Mucosa of descending colon (tissue), 3 donors: ENCODE measurements at regions not wholly inside any gene's neighbourhood (a gene's known extent, or its start where the extent isn't known, plus 50 kb on each side); places are given as distances from the start of the nearest gene placed in this dataset.

Experiments used
- ATAC-seq: fragments of 200-7000 bp; cut with Tn5 transposase; one replicate; pipeline ENCODE4 v1.9.1; 2020; ENCODE audit warnings: mild to moderate bottlenecking, moderate library complexity
- DNase-seq, 3 donors: peaks; one replicate each; pipeline ENCODE4 v3.0.0-alpha.2; 2020
- H3K36me3 ChIP-seq: fragments of 200-600 bp; one replicate; pipeline ENCODE4 v1.8.0; 2021; ENCODE audit warnings: low read depth, mild to moderate bottlenecking
- H3K4me1 ChIP-seq: fragments of 200-600 bp; one replicate; pipeline ENCODE4 v1.8.0; 2021; ENCODE audit warnings: low read depth, mild to moderate bottlenecking
- H3K4me3 ChIP-seq: fragments of 200-600 bp; one replicate; pipeline ENCODE4 v1.8.0; 2021; ENCODE audit warnings: mild to moderate bottlenecking
- H3K9me3 ChIP-seq: fragments of 200-600 bp; one replicate; pipeline ENCODE4 v1.8.0; 2021; ENCODE audit warnings: mild to moderate bottlenecking
- CTCF ChIP-seq: fragments of 200-600 bp; IDR thresholded peaks from one replicate; pipeline ENCODE4 v1.8.0; 2022; ENCODE audit warnings: antibody characterized with exemption, mild to moderate bottlenecking
- intact Hi-C, 2 donors: fragments of 100-400 bp; cut with DNase I in 1 of 2; cut with micrococcal nuclease in 1 of 2; formaldehyde crosslinking; loops; one replicate each; pipeline versions ENCODE4 v1.11.0 to v1.11.1; 2022; cut with DNase I, micrococcal nuclease
- donor health status: DM: no; HTN: no; CAD: no; lungs with moderate emphysema.
- donor health status: DM: no; HTN: no; CAD: no.
- donor health status: DM: no; HTN: yes; CAD: no.

GRCh38 chr15:37219211-37219701, 118.9 kb upstream of the MEIS2 start:
- Histone ChIP-seq H3K4me3 (no peak overlapping the region), H3K4me1 (no peaks in the 10 kb centered on the region), H3K9me3 (no peaks in the 10 kb centered on the region), H3K36me3 (no peaks in the 10 kb centered on the region)
- ATAC-seq = no peak
- DNase-seq = no peak
- TF ChIP-seq CTCF = no peak
- intact Hi-C loops = no loop called here

DNA sequence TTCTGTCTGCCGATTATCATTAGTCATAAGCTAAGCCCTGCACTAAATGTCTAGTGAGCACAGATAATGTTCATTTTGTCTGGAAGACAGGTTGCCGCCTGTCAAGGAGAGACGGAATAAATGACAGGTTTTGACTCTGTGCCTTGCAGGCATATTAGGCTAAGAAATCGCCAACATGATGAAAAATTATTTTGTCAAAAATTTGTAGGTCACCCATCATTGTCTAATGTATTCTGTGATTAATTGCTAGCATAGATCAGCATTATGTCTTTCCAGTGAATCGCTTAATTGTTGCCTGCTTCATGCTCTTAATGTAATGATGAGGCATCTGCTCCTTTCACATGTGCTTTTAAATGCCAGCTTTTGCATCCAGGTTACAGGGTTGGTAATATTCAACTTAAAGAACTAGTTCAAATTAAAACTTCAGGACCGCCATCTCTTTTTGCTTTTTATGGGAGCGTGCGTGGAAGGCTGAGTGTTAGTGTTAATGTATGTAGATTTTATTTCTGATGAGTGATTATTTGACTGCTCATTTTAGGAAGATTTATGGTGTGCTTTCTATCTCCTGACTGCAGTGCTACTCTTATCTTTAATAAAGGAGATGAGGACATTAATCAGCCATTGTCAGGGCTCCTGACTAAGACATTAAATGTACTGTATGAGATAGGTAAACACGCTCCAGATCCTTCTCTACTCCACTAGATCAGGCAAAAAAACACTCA, 120.8 kb upstream of the MEIS2 start:
- Histone ChIP-seq H3K9me3 (no peaks in the 10 kb centered on the region), H3K4me3 (no peak overlapping the region), H3K4me1 (no peaks in the 10 kb centered on the region), H3K36me3 (no peaks in the 10 kb centered on the region)
- ATAC-seq (no peak), DNase-seq (no peak)
- TF ChIP-seq CTCF = no peak
- intact Hi-C loops = no loop called here

- no peaks in the 10 kb centered on the region for H3K4me1 ChIP-seq
- H3K36me3 ChIP-seq = no peaks in the 10 kb centered on the region
- intact Hi-C loops = no loop called here
- H3K4me3 ChIP-seq = no peak overlapping the region
- DNase-seq (no peak), ATAC-seq (no peak)
- no peak for TF ChIP-seq CTCF
- no peaks in the 10 kb centered on the region for H3K9me3 ChIP-seq
Measured at GRCh38 chr15:37221671-37222145, 121.4 kb upstream of the MEIS2 start.

GRCh38 chr15:37223089-37223488, 122.7 kb upstream of the MEIS2 start:
- no peak for TF ChIP-seq CTCF
- H3K4me1 ChIP-seq = no peaks in the 10 kb centered on the region
- no peak for DNase-seq
- intact Hi-C loops = no loop called here
- no peaks in the 10 kb centered on the region for H3K9me3 ChIP-seq
- ATAC-seq = no peak
- no peak overlapping the region for H3K4me3 ChIP-seq
- no peaks in the 10 kb centered on the region for H3K36me3 ChIP-seq

DNA sequence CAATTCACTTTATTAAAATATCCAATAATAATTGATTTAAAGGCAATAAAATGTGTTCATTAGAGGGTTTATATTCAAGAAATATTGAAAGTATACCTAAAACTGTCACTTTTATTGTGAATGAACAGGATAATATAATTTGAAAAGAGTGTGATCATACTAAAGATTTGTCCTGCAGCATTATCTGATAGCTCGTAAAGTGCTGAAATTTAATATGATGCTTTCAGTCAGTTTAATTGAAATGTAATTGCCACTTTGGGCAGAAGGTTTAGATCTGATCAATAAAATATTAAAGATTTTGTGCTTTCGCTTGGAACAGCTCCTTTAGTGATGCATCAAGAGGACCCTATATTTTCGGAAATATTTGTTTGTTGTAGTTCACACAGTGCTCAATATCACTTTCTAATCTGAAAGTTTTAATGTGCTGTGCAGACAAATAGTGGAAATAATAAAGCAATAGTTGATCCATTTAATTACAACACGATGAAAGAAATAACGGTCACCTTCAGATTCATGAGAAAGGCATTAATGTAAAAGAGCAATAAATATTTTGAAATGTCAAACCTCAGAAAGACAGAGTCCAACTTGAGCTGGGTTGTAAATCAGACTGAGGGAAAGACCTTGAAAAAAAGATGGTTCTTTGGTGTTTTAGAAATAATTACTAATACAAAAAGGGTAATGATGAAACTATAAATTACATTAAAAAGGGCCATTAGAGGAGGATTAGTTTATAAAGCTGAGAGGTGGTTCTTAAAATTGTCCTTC, 129.7 kb upstream of the MEIS2 start:
- no peaks in the 10 kb centered on the region for H3K4me1 ChIP-seq
- no peak for DNase-seq
- intact Hi-C loops = no loop called here
- ATAC-seq = no peak
- no peaks in the 10 kb centered on the region for H3K36me3 ChIP-seq
- no peaks in the 10 kb centered on the region for H3K9me3 ChIP-seq
- TF ChIP-seq CTCF = no peak
- H3K4me3 ChIP-seq = no peak overlapping the region
